ENCODE measurements at regions not wholly inside any gene's neighbourhood (a gene's known extent, or its start where the extent isn't known, plus 50 kb on each side); places are given as distances from the start of the nearest gene placed in this dataset.

GRCh38 chr1:213549982-213550381, 437.8 kb upstream of the PROX1 start:
- in situ Hi-C loops (cut with HindIII; ENCODE audit: low pct_unique_long_range_greater_than_20kb, low sequenced_read_pairs) (no loop called here), intact Hi-C loops (cut with micrococcal nuclease; ENCODE audit: unreplicated experiment) (no loop called here)
- Histone ChIP-seq H3K4me3 (ENCODE audit: low read depth in 2 of 2, low read length in 2 of 2) (no peak overlapping the region), H3K9me3 (ENCODE audit: control insufficient read depth, insufficient read depth, low read depth, low read length) (no peaks in the 10 kb centered on the region), H3K36me3 (ENCODE audit: control insufficient read depth, insufficient read depth, low read length) (no peaks in the 10 kb centered on the region), H3K27ac (ENCODE audit: low read length) (no peak overlapping the region), H3K4me1 (ENCODE audit: control insufficient read depth, insufficient read depth, low read length) (no peaks in the 10 kb centered on the region), H3K27me3 (ENCODE audit: control insufficient read depth, insufficient read depth, low read length) (no peaks in the 10 kb centered on the region)
- CTCF ChIA-PET: no interaction called here
- POLR2A ChIA-PET: no interaction called here
- ATAC-seq (no peak), DNase-seq (ENCODE audit: low read depth, low spot score) (no peak)
- TF ChIP-seq TCF7L2 (IDR thresholded peaks at IDR 0.05; ENCODE audit: low read depth, low read length) (no peak), CTCF (IDR thresholded peaks at IDR 0.05) (no peak), REST (IDR thresholded peaks at IDR 0.05; ENCODE audit: insufficient read depth in 1 of 2, low read depth in 2 of 2, low read length in 1 of 2) (no peak), POLR2AphosphoS5 (IDR thresholded peaks at IDR 0.05; ENCODE audit: low read depth, low read length) (no peak)
- no TSS peak for BruUV-seq (replicated peaks)

- ATAC-seq (no peak), DNase-seq (ENCODE audit: low read depth, low spot score) (no peak)
- Histone ChIP-seq H3K36me3 (ENCODE audit: control insufficient read depth, insufficient read depth, low read length) (no peaks in the 10 kb centered on the region), H3K9me3 (ENCODE audit: control insufficient read depth, insufficient read depth, low read depth, low read length) (no peaks in the 10 kb centered on the region), H3K27me3 (ENCODE audit: control insufficient read depth, insufficient read depth, low read length) (no peaks in the 10 kb centered on the region), H3K27ac (ENCODE audit: low read length) (no peak overlapping the region), H3K4me1 (ENCODE audit: control insufficient read depth, insufficient read depth, low read length) (no peaks in the 10 kb centered on the region), H3K4me3 (ENCODE audit: low read depth in 2 of 2, low read length in 2 of 2) (no peak overlapping the region)
- POLR2A ChIA-PET: no interaction called here
- CTCF ChIA-PET: no interaction called here
- in situ Hi-C loops (cut with HindIII; ENCODE audit: low pct_unique_long_range_greater_than_20kb, low sequenced_read_pairs) (no loop called here), intact Hi-C loops (cut with micrococcal nuclease; ENCODE audit: unreplicated experiment) (no loop called here)
- BruUV-seq (replicated peaks): no TSS peak
- TF ChIP-seq SIN3A (IDR thresholded peaks at IDR 0.05; ENCODE audit: borderline replicate concordance, insufficient read depth, low read depth, low read length) (no peak), REST (IDR thresholded peaks at IDR 0.05; ENCODE audit: insufficient read depth in 1 of 2, low read depth in 2 of 2, low read length in 1 of 2) (no peak), POLR2AphosphoS5 (IDR thresholded peaks at IDR 0.05; ENCODE audit: low read depth, low read length) (no peak), CTCF (IDR thresholded peaks at IDR 0.05) (no peak), TCF7L2 (IDR thresholded peaks at IDR 0.05; ENCODE audit: low read depth, low read length) (no peak)
Measured at GRCh38 chr1:213550804-213551203, 437.0 kb upstream of the PROX1 start.

Measured in Panc1 (cell line).